ENCODE measurements at regions not wholly inside any gene's neighbourhood (a gene's known extent, or its start where the extent isn't known, plus 50 kb on each side); places are given as distances from the start of the nearest gene placed in this dataset.
"Not testable (repeated sequence)": the region's sequence is repeated elsewhere in the genome, so short reads cannot be mapped to it uniquely, and the experiment has no call there.

- intact Hi-C loops (cut with micrococcal nuclease) = no loop called here
Measured at GRCh38 chr5:171541341-171541776, 121.9 kb downstream of the FGF18 start.

GRCh38 chr5:171542525-171543140 lies 123.2 kb downstream of the FGF18 start:
- intact Hi-C loops (cut with micrococcal nuclease) = no loop called here

- intact Hi-C loops (cut with micrococcal nuclease) = no loop called here
Measured at GRCh38 chr5:171543148-171543815, 123.8 kb downstream of the FGF18 start.

GRCh38 chr5:171544913-171545765 lies 125.7 kb downstream of the FGF18 start:
- intact Hi-C loops (cut with micrococcal nuclease) = no loop called here

- intact Hi-C loops (cut with micrococcal nuclease) = no loop called here
Measured at GRCh38 chr5:171549274-171549673, 129.8 kb downstream of the FGF18 start.

- intact Hi-C loops (cut with micrococcal nuclease) = not testable (repeated sequence)
Measured at GRCh38 chr5:171553817-171554216, 134.4 kb downstream of the FGF18 start.

- intact Hi-C loops (cut with micrococcal nuclease) = no loop called here
Measured at GRCh38 chr5:171555160-171555559, 135.7 kb downstream of the FGF18 start.

GRCh38 chr5:171562822-171563221 lies 143.4 kb downstream of the FGF18 start:
- intact Hi-C loops (cut with micrococcal nuclease) = no loop called here

- intact Hi-C loops (cut with micrococcal nuclease) = no loop called here
Measured at GRCh38 chr5:171568389-171568788, 148.9 kb downstream of the FGF18 start.

- intact Hi-C loops (cut with micrococcal nuclease) = no loop called here
Measured at GRCh38 chr5:171569065-171569712, 149.7 kb downstream of the FGF18 start.

GRCh38 chr5:171570244-171570825 lies 150.9 kb downstream of the FGF18 start:
- intact Hi-C loops (cut with micrococcal nuclease) = no loop called here

GRCh38 chr5:171571663-171572062 lies 152.2 kb downstream of the FGF18 start:
- intact Hi-C loops (cut with micrococcal nuclease) = no loop called here

GRCh38 chr5:171573021-171573420 lies 153.6 kb downstream of the FGF18 start:
- intact Hi-C loops (cut with micrococcal nuclease) = no loop called here

- intact Hi-C loops (cut with micrococcal nuclease) = no loop called here
Measured at GRCh38 chr5:171573451-171574225, 154.2 kb downstream of the FGF18 start.

- intact Hi-C loops (cut with micrococcal nuclease) = no loop called here
Measured at GRCh38 chr5:171574376-171574775, 154.9 kb downstream of the FGF18 start.

- intact Hi-C loops (cut with micrococcal nuclease) = no loop called here
Measured at GRCh38 chr5:171575386-171575785, 155.9 kb downstream of the FGF18 start.

- intact Hi-C loops (cut with micrococcal nuclease) = no loop called here
Measured at GRCh38 chr5:171575808-171576207, 156.4 kb downstream of the FGF18 start.

GRCh38 chr5:171577042-171577758 lies 157.8 kb downstream of the FGF18 start:
- intact Hi-C loops (cut with micrococcal nuclease) = no loop called here

GRCh38 chr5:171578049-171578828 lies 158.8 kb downstream of the FGF18 start:
- intact Hi-C loops (cut with micrococcal nuclease) = no loop called here
